Neural cell (in vitro differentiated cells): ENCODE measurements at regions not wholly inside any gene's neighbourhood (a gene's known extent, or its start where the extent isn't known, plus 50 kb on each side); places are given as distances from the start of the nearest gene placed in this dataset.

ENCODE experiments used
- CTCF ChIP-seq: fragments of 450-650 bp; IDR thresholded peaks from 2 replicates; pipeline ENCODE4 v1.5.1; 2014; ENCODE audit warnings: antibody characterized with exemption, mild to moderate bottlenecking, moderate library complexity; ENCODE audit not compliant: poor library complexity, severe bottlenecking
- EP300 ChIP-seq: fragments of 450-650 bp; conservative IDR thresholded peaks from 2 replicates; pipeline ENCODE4 v1.6.1; 2014; ENCODE audit warnings: antibody characterized with exemption, mild to moderate bottlenecking, moderate library complexity; ENCODE audit not compliant: poor library complexity, severe bottlenecking
- EZH2 ChIP-seq: fragments of 200-600, 300-800 bp; shearing (Covaris generic), sonication (generic); IDR thresholded peaks from 2 replicates; pipeline ENCODE4 v1.6.1; 2014; ENCODE audit warnings: antibody characterized with exemption, low read length, borderline replicate concordance, mild to moderate bottlenecking; ENCODE audit not compliant: insufficient read depth, poor library complexity, severe bottlenecking
- POLR2AphosphoS5 ChIP-seq: IDR thresholded peaks from 2 replicates; pipeline ENCODE4 v1.6.1; 2012
- RAD21 ChIP-seq: fragments of 450-650 bp; conservative IDR thresholded peaks from 2 replicates; pipeline ENCODE4 v1.6.1; 2014; ENCODE audit warnings: antibody characterized with exemption, mild to moderate bottlenecking, moderate library complexity
- REST ChIP-seq: IDR thresholded peaks from 2 replicates; pipeline ENCODE4 v1.6.1; 2012; ENCODE audit warnings: borderline replicate concordance
- SMC3 ChIP-seq: fragments of 450-650 bp; conservative IDR thresholded peaks from 2 replicates; pipeline ENCODE4 v1.6.1; 2014; ENCODE audit warnings: antibody characterized with exemption, mild to moderate bottlenecking, moderate library complexity; ENCODE audit not compliant: poor library complexity
- TAF1 ChIP-seq: IDR thresholded peaks from 2 replicates; pipeline ENCODE4 v1.6.1; 2012; ENCODE audit warnings: low read depth

GRCh38 chr4:20327808-20328207 is 76.1 kb downstream of the SLIT2 start:
- no peak for TF ChIP-seq EZH2
- no peak for TF ChIP-seq CTCF
- TF ChIP-seq RAD21: no peak
- no peak for TF ChIP-seq POLR2AphosphoS5
- TF ChIP-seq REST: no peak
- TF ChIP-seq SMC3: no peak
- TF ChIP-seq TAF1: no peak
- TF ChIP-seq EP300: no peak
